Stomach (tissue), 4 donors: ENCODE measurements at regions not wholly inside any gene's neighbourhood (a gene's known extent, or its start where the extent isn't known, plus 50 kb on each side); places are given as distances from the start of the nearest gene placed in this dataset.

Experiments
- CTCF ChIP-seq, 7 experiments: fragments of 450-650 bp in 4 of 7; fragments of 200-600 bp in 3 of 7; sonication (generic) in 3 of 7; IDR thresholded peaks; one replicate each; pipeline ENCODE4 v1.5.1; 2016 to 2019; ENCODE audit warnings: antibody characterized with exemption in 7 of 7, control low read depth in 2 of 7, mild to moderate bottlenecking in 1 of 7
- POLR2A ChIP-seq, 4 donors: fragments of 450-650 bp; IDR thresholded peaks; one replicate each; pipeline ENCODE4 v1.6.1; 2016; ENCODE audit warnings: antibody characterized with exemption in 4 of 4, control low read depth in 2 of 4, mild to moderate bottlenecking in 1 of 4, moderate library complexity in 1 of 4
- POLR2AphosphoS5 ChIP-seq, 3 donors: sonication (generic); formaldehyde crosslinking; IDR thresholded peaks; one replicate each; pipeline ENCODE4 v1.6.1; 2016; ENCODE audit warnings: antibody characterized with exemption in 3 of 3

GRCh38 chr11:134861490-134862104, 449.6 kb upstream of the B3GAT1 start:
- TF ChIP-seq CTCF (IDR thresholded peaks at IDR 0.05) (no peak), POLR2A (IDR thresholded peaks at IDR 0.05) (no peak), POLR2AphosphoS5 (IDR thresholded peaks at IDR 0.05) (no peak)
